Spleen (tissue), 7 donors: ENCODE measurements at regions not wholly inside any gene's neighbourhood (a gene's known extent, or its start where the extent isn't known, plus 50 kb on each side); places are given as distances from the start of the nearest gene placed in this dataset.

Experiments used
- POLR2A ChIP-seq, 3 donors: fragments of 450-650 bp; IDR thresholded peaks; one replicate each; pipeline ENCODE4 v1.5.1; 2017; ENCODE audit warnings: antibody characterized with exemption in 3 of 3, mild to moderate bottlenecking in 1 of 3
- POLR2AphosphoS5 ChIP-seq, 3 donors: sonication (generic); formaldehyde crosslinking; IDR thresholded peaks; one replicate each; pipeline ENCODE4 v1.5.1; 2017; ENCODE audit warnings: antibody characterized with exemption in 3 of 3
- TF ChIP-seq, protein P1 (sequence below), 11 experiments: fragments of 200-600 bp in 7 of 11; fragments of 450-650 bp in 4 of 11; sonication (generic) in 4 of 11; IDR thresholded peaks in 8 of 11; conservative IDR thresholded peaks in 3 of 11; 1 replicate in 7 of 11; 2 replicates in 4 of 11; pipeline versions ENCODE4 v1.4.0 to v1.8.0; 2016 to 2021; ENCODE audit warnings: antibody characterized with exemption in 11 of 11, inconsistent platforms in 4 of 11, mild to moderate bottlenecking in 1 of 11
- donor health status: DM: no; HTN: no; CAD: no; lungs with moderate emphysema.
- donor health status: DM: no; HTN: no; CAD: no.
- donor health status: DM: no; HTN: no; CAD: no.

DNA sequence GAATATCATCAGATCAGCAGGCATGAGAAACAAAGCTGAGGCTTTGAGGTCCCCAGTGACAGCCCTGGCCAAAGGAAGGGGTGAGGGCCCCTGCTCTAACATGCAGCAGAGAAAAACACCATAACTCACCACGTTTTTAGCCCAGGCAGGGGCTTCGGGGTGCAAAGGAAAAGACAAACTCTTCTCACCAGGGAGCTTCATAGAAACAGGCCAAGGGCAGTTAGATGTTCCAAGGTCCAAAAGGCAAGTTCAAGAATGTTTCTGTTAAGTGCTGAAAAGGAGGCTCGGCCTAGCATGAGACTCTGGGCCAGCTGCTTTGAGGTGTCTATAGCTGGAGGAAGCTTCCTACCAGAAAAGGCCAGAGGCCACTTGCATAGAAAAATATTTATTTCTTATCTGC is 608.4 kb upstream of the CFAP20DC start:
- TF ChIP-seq POLR2A (IDR thresholded peaks at IDR 0.05) (no peak), POLR2AphosphoS5 (IDR thresholded peaks at IDR 0.05) (no peak)
- TF ChIP-seq, protein P1, sequence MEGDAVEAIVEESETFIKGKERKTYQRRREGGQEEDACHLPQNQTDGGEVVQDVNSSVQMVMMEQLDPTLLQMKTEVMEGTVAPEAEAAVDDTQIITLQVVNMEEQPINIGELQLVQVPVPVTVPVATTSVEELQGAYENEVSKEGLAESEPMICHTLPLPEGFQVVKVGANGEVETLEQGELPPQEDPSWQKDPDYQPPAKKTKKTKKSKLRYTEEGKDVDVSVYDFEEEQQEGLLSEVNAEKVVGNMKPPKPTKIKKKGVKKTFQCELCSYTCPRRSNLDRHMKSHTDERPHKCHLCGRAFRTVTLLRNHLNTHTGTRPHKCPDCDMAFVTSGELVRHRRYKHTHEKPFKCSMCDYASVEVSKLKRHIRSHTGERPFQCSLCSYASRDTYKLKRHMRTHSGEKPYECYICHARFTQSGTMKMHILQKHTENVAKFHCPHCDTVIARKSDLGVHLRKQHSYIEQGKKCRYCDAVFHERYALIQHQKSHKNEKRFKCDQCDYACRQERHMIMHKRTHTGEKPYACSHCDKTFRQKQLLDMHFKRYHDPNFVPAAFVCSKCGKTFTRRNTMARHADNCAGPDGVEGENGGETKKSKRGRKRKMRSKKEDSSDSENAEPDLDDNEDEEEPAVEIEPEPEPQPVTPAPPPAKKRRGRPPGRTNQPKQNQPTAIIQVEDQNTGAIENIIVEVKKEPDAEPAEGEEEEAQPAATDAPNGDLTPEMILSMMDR (IDR thresholded peaks at IDR 0.05 in 8 of 11, conservative IDR thresholded peaks at IDR 0.05 in 3 of 11) = no peak
